BE2C (cell line): ENCODE measurements at regions not wholly inside any gene's neighbourhood (a gene's known extent, or its start where the extent isn't known, plus 50 kb on each side); places are given as distances from the start of the nearest gene placed in this dataset.

Experiments used
- DNase-seq: peaks from one replicate; pipeline ENCODE4 v3.0.0-alpha.2; 2020
- H3K27me3 ChIP-seq: fragments of 250-450 bp; sonication (Bioruptor Pico); 2 replicates; pipeline ENCODE4 v1.5.1; 2020; ENCODE audit warnings: mild to moderate bottlenecking
- H3K36me3 ChIP-seq: fragments of 250-450 bp; sonication (Bioruptor Pico); 2 replicates; pipeline ENCODE4 v1.5.1; 2020; ENCODE audit warnings: mild to moderate bottlenecking
- H3K4me1 ChIP-seq: fragments of 250-450 bp; sonication (Bioruptor Pico); 2 replicates; pipeline ENCODE4 v1.5.1; 2020
- H3K4me3 ChIP-seq: 2 replicates; pipeline ENCODE4 v1.5.1; 2011; ENCODE audit warnings: low read depth, low read length
- H3K9me3 ChIP-seq: fragments of 250-450 bp; sonication (Bioruptor Pico); 2 replicates; pipeline ENCODE4 v1.5.1; 2020
- TF ChIP-seq, protein P1 (sequence below): IDR thresholded peaks from 2 replicates; pipeline ENCODE4 v1.5.1; 2012; ENCODE audit warnings: mild to moderate bottlenecking, low read depth, low read length

DNA sequence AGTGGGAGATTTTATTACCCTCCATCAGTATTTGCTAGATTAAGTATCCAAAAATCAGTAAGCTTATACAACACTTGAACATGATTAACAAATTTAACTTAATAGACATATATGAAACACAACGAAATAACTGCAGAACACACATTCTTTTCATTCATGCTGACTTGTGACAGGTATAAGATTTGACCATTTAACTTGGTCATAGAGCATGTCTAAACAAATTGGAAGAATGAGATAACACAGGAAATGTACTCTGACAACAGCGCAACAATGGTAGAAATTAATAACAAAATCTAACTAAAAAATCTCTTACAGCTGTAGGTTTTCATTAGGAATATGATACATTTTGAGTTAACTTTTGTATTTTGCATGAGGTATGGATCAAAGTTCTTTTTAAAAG is 62.4 kb upstream of the TTLL7 start:
- no peak for DNase-seq
- Histone ChIP-seq H3K9me3 (no peaks in the 10 kb centered on the region), H3K27me3 (no peaks in the 10 kb centered on the region), H3K4me3 (no peak overlapping the region), H3K36me3 (no peaks in the 10 kb centered on the region), H3K4me1 (no peaks in the 10 kb centered on the region)
- TF ChIP-seq, protein P1, sequence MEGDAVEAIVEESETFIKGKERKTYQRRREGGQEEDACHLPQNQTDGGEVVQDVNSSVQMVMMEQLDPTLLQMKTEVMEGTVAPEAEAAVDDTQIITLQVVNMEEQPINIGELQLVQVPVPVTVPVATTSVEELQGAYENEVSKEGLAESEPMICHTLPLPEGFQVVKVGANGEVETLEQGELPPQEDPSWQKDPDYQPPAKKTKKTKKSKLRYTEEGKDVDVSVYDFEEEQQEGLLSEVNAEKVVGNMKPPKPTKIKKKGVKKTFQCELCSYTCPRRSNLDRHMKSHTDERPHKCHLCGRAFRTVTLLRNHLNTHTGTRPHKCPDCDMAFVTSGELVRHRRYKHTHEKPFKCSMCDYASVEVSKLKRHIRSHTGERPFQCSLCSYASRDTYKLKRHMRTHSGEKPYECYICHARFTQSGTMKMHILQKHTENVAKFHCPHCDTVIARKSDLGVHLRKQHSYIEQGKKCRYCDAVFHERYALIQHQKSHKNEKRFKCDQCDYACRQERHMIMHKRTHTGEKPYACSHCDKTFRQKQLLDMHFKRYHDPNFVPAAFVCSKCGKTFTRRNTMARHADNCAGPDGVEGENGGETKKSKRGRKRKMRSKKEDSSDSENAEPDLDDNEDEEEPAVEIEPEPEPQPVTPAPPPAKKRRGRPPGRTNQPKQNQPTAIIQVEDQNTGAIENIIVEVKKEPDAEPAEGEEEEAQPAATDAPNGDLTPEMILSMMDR: no peak

DNA sequence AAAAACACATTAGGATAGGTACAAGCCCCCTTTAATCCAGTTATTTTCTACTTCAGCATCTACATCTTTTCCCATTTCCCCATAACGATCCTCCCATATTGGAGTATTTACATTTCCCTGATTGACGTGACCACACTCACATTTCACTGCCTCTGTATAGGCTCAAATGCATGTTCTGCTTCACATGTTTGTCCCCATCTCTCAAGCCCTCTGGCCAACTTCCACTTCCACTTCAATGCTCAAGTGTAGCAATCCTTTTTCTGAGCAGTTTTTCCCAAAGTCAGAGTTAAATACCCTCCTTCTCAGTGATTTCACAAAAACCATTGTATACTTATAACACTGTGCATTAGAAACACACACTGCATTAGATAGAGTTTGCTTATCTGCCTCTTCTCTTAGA is 61.8 kb upstream of the TTLL7 start:
- no peak for DNase-seq
- Histone ChIP-seq H3K27me3 (no peaks in the 10 kb centered on the region), H3K9me3 (no peaks in the 10 kb centered on the region), H3K4me3 (no peak overlapping the region), H3K4me1 (no peaks in the 10 kb centered on the region), H3K36me3 (no peaks in the 10 kb centered on the region)
- TF ChIP-seq, protein P1: no peak

DNA sequence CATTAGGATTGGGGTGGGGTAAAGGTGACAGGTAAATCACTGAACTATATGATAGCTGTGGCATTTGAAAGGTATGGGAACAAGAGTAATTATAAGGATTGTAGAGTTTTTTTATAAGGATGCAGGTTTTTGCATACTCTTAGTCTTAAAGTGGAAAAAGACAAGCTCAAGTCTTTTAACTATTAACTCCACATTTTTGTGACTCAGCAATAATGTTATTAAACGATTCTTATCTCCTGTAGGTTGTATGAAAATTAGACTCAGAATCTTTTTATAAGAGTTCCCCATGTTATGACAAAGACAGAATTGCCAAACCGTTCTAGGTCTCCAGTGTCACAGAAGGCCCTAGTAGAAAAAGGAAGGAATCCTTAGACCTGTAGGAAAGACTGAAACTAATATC is 49.9 kb upstream of the TTLL7 start:
- Histone ChIP-seq H3K36me3 (no peaks in the 10 kb centered on the region), H3K27me3 (no peaks in the 10 kb centered on the region), H3K4me1 (no peaks in the 10 kb centered on the region), H3K4me3 (no peak overlapping the region), H3K9me3 (no peaks in the 10 kb centered on the region)
- no peak for DNase-seq
- TF ChIP-seq, protein P1: no peak
